ENCODE measurements at regions not wholly inside any gene's neighbourhood (a gene's known extent, or its start where the extent isn't known, plus 50 kb on each side); places are given as distances from the start of the nearest gene placed in this dataset.

DNA sequence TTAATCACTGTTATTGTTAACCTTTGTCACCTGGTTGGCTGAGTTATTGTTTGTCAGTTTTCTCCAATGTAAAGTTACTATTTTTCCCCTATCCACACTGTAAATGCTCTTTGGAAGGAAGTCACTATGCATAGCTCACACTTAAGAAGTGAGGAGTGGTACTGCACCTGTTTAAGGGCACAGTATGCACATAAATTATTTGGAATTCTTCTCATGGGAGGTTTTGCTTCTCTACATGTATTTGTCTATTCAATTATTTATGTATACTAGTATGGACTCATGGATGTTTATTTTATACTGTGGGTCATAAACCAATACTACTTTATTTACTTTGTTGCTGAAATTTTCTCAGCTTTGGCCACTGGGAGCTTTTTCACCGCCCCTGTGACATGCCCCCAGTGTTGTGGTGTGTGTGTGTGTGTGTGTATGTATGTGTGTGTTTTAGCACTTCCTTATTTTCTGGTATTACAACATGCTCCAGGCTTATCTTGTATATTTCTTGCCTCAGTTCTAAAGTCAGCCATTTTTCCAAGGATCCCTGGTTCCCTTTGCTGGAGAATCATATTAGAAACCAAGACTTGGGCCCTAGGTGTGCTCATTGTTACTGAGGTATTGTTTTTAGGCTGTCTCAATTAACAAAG, 290.5 kb downstream of the KBTBD8 start:
- DNase-seq (ENCODE audit: low spot score), result no peak

DNA sequence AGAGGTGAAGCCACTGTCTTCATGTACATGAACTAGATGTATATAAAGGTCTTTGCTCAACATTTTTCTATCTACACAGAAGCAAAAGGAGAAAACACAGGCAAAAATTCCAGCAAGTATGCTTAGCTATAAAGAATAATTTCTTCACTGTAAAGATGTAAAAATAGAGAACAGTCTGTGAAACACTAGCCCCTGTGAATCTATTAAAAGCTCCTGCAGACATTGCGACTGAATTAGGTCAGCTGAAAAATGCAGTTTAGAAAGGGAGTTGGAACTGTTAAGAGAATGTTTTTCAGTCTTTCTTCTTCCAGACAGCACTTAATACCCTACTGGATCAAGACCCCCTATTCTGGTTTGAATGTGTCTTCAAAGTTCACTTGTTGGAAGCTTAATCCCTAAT, 291.5 kb downstream of the KBTBD8 start:
- DNase-seq (ENCODE audit: low spot score), result no peak

DNA sequence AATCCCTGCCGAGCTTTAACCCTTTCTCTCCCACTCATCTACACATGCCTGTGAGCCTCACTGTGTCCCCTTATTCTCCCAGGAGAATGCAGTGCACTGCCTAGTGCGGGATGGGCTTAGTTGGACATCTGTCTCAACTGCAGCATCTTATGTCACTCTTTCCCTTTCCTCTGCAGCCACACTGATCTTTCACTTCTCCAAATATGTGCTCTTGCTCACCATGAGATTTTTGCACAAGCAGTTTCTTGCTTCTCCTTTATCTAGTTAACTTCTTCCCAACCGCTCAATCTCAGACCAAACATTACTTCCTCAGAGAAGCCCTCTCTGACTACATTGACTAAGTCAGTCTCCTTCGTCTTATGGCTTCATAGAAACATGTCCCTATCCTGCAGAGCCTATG, 292.3 kb downstream of the KBTBD8 start:
- DNase-seq (ENCODE audit: low spot score), result no peak

DNA sequence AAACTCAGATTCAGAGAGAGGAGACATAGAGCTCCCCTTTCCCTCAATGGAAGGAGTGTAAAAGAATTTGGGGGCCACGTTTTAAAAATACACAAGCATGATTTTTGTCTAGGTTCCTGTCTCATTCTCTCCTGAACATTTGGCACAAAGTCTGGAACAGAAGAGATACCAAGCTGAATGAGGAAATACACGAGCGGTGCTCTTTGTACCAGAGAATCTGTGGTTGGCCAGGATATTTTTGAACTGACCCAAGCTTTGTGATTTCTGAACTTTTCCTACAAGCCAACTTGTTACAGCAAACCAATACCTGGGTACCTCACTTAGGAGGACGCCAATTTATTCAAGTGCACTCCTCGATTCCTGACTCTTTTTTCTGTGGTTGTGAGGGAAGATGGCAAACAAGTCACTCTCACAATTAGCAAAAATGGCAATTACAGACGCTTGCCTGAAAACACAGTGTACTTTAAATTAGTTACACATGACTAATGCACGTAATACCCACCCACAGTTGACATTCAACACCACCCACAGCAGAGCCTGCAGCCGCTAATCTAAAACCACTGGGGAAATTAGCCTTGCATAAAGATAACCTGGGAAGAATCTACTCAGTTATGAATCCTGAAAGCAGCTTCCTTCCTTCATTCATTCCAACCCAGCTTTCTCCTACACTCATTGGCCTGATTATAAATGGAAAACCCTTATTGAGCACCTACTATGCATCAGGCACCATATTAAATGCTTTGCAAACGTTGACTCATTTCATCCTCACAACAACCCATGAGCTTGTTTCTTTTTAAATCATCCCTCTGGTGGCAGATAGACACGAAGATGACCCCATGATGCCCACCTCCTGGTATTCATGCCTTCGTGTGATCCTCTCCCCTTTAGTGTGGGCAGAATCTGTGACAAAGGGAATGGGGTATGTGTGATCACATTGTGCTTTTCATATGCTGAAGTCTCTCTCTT, 293.5 kb downstream of the KBTBD8 start:
- DNase-seq (ENCODE audit: low spot score), result no peak

DNA sequence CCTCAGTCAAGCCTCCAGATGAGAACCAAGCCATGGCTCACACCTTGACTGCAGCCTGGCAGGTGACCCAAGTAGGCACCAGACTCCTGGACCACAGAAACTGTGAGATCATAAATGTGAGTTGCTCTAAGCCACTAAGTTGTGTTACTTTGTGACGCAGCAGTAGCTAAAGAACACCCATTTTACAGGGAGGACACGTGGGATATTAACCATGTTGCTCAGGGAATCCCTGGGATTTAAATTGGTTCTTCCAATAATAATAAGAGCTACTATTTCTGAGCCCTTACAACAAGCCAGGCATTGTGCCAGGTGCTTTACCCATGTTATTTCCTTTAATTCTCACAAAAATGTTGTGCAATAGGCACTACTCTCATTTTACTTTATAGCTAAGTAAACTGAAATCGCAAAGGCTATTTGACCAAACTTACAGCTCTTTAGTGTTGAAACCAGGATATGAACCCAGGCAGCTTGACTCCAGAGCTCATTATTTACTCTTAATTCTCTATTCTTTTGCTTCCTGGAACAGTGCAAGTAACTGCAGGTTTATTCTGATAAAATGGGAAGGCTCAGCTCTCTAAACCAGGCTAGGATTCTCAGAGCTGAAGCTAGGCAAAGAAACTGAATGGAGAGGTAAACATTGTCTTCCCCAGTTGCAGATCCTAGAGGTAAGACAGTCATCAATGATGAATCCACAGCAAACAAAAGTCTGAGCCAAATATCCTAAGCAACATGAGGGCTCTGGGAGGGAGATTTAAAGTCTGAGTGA, 294.4 kb downstream of the KBTBD8 start:
- no peak for DNase-seq (ENCODE audit: low spot score)

DNA sequence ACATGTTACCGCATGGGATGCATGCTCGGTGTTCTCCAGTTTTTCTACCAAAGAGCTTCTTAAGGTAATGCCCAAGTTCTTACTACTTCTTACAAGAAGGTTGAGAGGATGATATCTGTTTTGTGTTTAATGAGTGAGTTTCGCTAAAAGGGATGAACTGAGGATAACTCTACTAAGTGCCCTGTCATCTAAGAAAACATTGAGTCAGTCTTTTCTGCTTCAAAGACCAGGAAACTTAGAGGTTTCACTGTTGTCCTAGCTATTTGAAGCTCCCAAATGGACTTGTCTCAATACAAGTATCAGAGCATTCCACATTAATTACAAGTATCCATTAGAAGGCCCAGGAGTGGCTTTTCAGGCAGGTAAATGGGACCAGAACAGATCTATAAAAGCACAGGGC, 296.2 kb downstream of the KBTBD8 start:
- no peak for DNase-seq (ENCODE audit: low spot score)

DNA sequence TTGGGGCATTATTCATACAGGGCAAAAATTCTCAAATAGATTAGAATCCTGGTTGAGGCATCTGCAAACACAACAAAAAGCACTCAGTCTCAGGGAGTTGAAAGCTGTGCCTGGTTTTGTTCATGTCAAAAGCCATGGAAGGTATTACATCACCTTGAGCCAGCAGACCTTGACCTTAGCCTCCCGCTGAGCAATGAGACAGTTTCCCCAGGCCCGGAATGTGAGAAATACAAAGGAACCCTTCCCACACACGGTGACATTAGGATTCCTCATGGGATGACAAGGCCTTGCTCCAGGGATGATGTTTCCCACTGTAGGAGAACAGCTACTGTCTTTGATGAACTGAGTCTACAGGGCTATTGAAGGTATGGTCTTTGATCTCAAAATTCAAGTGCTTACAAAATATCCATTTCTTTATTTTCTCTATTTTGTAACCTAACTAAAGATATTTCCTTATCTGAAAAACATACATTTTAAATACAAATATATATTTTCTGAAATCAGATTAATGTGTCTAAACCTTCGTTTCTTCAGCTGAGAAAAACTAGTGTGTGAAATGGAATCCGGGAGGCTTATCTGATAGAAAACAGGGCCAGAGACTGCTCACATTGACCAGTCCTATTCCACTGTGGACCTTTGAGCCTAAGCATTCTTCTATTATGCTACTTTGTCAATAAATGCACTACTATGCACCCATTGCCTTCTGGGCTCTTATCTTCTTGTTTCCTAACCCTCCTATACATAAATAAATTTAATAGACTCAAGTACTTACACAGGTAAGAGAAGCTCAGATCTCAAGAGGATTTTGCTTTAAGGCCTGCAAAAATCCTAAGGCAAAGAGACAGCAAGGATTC, 298.2 kb downstream of the KBTBD8 start:
- no peak for DNase-seq (ENCODE audit: low spot score)

DNA sequence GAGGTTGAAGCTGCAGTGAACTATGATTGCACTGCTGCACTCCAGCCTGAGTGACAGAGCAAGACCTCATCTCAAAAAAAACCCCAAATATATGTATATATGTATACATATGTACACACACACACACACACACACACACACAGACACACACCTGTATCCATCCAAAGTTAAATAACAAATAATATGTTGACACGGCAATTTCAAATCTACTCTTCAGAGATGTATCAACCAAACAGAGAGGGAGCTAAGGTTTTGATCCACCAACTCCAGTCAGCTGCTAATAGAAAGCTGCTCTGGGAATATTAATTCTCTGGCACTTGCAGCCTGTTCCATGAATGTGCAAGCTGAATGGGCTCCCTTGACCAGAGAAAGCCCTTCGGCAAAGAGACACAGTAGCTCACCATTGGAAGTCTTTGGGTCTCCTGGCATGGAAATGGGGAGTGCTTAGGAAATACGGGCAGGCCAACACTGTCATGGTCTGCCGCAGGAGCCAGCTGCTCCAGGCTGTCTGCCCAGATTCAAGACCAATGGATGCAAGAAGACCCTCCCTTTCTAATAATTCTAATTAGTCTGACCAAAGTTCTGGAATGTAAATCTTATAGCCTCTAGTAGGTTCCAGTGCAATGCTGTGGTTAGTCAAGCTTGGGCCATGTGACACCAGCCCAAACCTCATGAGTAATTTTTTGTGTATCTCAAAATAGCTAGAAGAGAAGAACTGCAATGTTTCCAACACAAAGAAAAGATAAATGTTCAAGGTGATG, 299.8 kb downstream of the KBTBD8 start:
- DNase-seq (ENCODE audit: low spot score), result no peak

DNA sequence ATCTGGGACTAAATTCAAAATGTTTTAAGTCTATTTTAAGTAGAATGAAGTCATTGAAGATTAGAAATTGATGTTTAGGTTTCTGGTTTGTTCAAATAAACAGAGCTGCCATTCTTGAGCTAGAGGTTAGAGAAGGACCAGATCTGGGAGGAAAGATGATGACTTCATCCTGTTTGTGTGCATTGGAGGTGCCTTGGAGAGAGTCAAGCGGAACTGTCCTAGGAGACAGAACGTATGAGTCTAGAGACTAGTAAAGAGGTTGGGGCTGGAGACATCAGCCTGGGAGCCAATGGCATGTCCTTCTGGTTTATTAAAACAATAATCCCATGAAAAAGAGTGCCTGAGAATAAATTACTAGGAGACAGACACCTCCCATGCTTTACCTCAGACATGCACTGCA, 303.4 kb downstream of the KBTBD8 start:
- DNase-seq (ENCODE audit: low spot score), result no peak

DNA sequence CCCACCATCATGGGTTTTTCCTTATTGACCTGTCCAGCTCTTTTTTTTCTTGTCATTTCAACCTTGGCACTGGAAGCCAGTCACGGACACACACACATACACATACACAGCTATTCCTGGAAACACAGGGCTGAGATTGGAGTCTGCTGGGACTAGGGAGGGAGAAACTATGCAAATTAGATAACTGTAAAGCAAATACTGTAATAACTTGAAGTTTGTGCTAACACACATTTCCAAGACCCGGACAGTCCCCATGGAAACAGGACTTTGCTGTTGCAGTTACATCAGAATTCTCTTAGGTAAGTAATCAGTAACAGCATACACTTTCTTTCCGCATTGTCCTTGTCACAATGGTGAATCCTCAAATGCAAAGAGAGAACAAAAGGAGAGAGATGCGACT, 304.4 kb downstream of the KBTBD8 start:
- DNase-seq (ENCODE audit: low spot score), result no peak

DNA sequence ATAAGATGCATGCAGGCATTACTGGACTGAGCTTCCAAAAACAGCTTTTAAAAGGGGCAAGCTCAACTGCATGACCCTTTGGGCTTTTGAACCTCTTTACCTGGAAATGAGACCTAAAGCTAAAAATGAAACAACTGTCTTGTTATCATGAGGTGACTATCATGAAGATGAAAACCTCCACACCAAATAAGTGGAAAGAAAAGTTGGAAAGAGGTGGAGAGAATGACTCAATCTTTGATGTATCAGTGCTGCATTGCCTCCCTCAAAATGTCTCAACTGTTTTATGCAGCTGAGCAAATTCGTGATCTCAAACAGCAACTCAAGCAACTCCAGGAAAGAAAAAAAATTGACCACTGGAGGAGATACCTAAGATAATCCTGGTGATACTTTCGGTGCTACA, 307.1 kb downstream of the KBTBD8 start:
- DNase-seq (ENCODE audit: low spot score), result no peak

DNA sequence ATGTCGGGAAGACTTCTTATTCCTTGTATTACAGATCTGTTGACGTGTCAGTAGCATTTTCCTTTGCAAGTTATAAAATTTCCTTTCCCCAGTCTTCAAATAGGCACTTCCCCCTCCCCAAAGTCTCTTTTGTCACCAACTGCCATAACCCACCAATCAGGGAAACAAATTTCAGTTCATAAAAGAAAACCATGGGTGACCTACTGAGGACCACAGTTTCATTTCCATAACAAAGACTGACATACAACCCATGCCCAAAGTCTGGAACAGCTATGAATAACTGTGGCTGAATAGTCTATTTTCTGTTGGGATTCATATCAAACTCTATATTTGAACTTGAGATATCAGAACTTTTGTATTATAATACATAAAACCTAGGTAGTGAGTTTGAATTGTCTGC, 307.8 kb downstream of the KBTBD8 start:
- no peak for DNase-seq (ENCODE audit: low spot score)

DNA sequence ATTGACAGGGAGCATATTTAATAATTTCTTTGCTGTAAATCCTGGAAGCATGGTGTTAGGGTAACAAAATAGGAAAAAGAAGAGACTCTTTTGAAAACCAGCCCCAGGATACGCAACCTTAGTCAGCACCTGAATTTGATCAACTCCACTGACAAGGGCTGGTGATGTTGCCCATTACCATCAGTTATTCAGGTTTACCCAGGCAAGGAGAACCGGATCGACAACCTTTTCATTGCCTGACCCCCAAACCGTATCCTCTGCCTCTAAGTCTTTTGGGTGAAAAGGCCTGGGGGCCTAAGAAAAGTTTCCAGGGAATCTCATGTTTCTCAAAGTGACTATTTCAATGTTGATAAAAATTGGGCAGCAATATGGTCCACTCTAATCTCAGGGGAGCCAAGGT, 313.3 kb downstream of the KBTBD8 start:
- no peak for DNase-seq (ENCODE audit: low spot score)

DNA sequence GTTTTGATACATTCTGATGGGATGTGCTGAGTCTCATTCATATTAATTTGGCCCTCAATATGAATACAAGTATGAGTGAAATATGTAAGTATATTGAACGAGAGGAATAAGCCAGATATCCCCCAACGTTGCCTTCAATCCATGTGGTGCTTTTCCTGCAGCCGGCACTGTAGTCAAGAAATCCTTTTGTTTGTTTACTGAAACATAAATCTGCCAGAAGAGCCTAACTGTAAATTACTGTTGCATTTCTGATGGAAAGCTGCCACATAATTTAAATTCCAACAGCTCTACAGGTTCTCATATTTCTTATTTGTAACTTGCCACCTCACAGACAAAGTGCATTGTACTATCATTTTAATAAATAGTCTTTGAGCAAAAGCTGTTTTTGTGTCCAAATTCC, 314.0 kb downstream of the KBTBD8 start:
- DNase-seq (ENCODE audit: low spot score), result no peak

DNA sequence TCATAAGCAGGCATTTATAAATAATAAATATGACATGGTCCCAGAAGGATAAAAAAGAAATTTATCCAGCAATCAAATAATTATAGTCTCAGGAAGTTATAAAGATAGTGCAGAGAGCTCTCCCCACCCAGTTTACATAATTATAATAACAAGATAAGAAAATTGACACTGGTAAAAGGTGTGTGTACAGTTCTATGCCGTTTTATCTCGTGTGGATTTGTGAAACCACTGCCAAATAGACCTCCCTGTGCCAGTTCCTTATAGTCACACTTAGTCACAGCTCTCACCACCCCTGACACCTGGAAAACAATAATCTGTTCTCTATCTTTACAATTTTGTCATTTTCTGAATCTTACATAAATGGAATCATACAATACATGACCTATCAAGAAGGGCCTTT, 320.1 kb downstream of the KBTBD8 start:
- no peak for DNase-seq (ENCODE audit: low spot score)

DNA sequence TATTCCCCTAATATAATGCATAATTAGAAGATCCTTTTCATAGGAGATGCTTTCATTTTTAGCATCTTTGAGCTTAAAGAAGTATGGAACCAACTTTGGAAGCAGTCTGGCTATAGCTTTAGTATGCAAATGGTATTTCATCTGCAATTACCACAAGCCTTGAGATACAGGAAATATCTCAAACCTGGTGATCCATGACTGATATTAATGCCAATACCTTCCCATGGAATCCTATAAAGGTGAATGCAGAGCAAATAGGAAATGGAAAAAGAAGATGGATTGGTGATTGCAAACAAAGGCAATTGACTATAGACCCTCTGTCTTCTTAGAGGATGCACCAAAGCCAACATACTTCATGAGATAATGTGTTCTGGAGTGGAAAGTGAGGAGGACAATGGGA, 326.4 kb downstream of the KBTBD8 start:
- DNase-seq (ENCODE audit: low spot score), result no peak

Data from CD4-positive, alpha-beta T cell treated with Interleukin-6 at 100 ng/mL for 8 hours (primary cell).